Heart left ventricle (tissue), 16 donors: ENCODE measurements at regions not wholly inside any gene's neighbourhood (a gene's known extent, or its start where the extent isn't known, plus 50 kb on each side); places are given as distances from the start of the nearest gene placed in this dataset.
A peak's percentile ranks its signal among the peaks of the same experiment; 100 is the strongest.

ENCODE experiments used
- ATAC-seq, 4 donors: fragments of 200-7000 bp; cut with Tn5 transposase; one replicate each; pipeline ENCODE4 v1.9.1; 2020 to 2022; ENCODE audit warnings: moderate library complexity in 4 of 4, mild to moderate bottlenecking in 3 of 4, moderate number of reproducible peaks in 1 of 4
- DNase-seq, 5 donors: peaks; one replicate each; pipeline ENCODE4 v3.0.0-alpha.2; 2020
- H3K27ac ChIP-seq, 12 donors: fragments of 200-600 bp; sonication (generic) in 4 of 12; one replicate each; pipeline versions ENCODE4 v1.5.0 to v1.8.0; 2016 to 2022; ENCODE audit warnings: mild to moderate bottlenecking in 2 of 12
- H3K27me3 ChIP-seq, 9 donors: fragments of 200-600 bp; sonication (generic) in 2 of 9; one replicate each; pipeline versions ENCODE4 v1.5.1 to v1.8.0; 2016 to 2022; ENCODE audit warnings: mild to moderate bottlenecking in 3 of 9
- H3K36me3 ChIP-seq, 9 donors: fragments of 200-600 bp; sonication (generic) in 2 of 9; one replicate each; pipeline versions ENCODE4 v1.5.0 to v1.8.0; 2018 to 2022; ENCODE audit warnings: mild to moderate bottlenecking in 2 of 9
- H3K4me1 ChIP-seq, 12 donors: fragments of 200-600 bp; sonication (generic) in 4 of 12; one replicate each; pipeline versions ENCODE4 v1.5.0 to v1.8.0; 2016 to 2022; ENCODE audit warnings: mild to moderate bottlenecking in 3 of 12
- H3K4me3 ChIP-seq, 12 donors: fragments of 200-600 bp; sonication (generic) in 4 of 12; one replicate each; pipeline versions ENCODE4 v1.5.0 to v1.8.0; 2017 to 2022; ENCODE audit warnings: mild to moderate bottlenecking in 9 of 12, moderate library complexity in 4 of 12
- H3K9me3 ChIP-seq, 12 donors: fragments of 200-600 bp; sonication (generic) in 4 of 12; one replicate each; pipeline versions ENCODE4 v1.5.0 to v1.8.0; 2016 to 2022; ENCODE audit warnings: mild to moderate bottlenecking in 1 of 12
- POLR2A ChIP-seq, 2 donors: fragments of 450-650 bp; IDR thresholded peaks; one replicate each; pipeline ENCODE4 v1.6.1; 2017; ENCODE audit warnings: antibody characterized with exemption in 2 of 2, mild to moderate bottlenecking in 2 of 2, moderate library complexity in 2 of 2
- WGBS, 4 donors: extraction: QIAGEN DNeasy Blood & Tissue Kit in 2 of 4; methylation state at CpG; one replicate each; pipeline versions ENCODE4 v1.1.5 to v1.1.7; 2013 to 2018; 5-methylcytosine and 5-hydroxymethylcytosine counted together
- intact Hi-C, 10 donors: fragments of 100-400 bp; cut with DNase I; formaldehyde crosslinking; loops; one replicate each; pipeline versions ENCODE4 v1.11.1 to v1.14.2; 2022
- TF ChIP-seq, protein P1 (sequence below), 12 donors: fragments of 200-600 bp; sonication (generic) in 4 of 12; IDR thresholded peaks; one replicate each; pipeline versions ENCODE4 v1.5.0 to v1.8.0; 2018 to 2022; ENCODE audit warnings: antibody characterized with exemption in 12 of 12, mild to moderate bottlenecking in 5 of 12
- donor health status: ischemic (EF 13 %, LVEDD 7.1; RV severe dilation, severe dysfunction).
- donor health status: healthy with polysubstance abuse.
- donor health status: DM: no; HTN: yes; CAD: no.
- donor health status: DM: no; HTN: no; CAD: no.
- donor health status: ischemic (EF 25% LVEDD 6.9; RV normal size, moderate dysfunction).
- donor health status: ischemic (EF 25% LVEDD 5.7; RV mildly dilated, moderate dysfunction).
- donor health status: healthy.
- donor health status: DM: yes; HTN: yes; CAD: no.
- donor health status: ischemic (EF 35%, LVEDD 5.7; RV mildly dilated, moderate dysfunction).
- donor health status: nonischemic (EF 11% LVEDD 7.7; RV severe dilation, severe dysfunction).
- donor health status: DM: yes; HTN: yes; CAD: no.
- donor health status: PGD.
- donor health status: ischemic (EF 29% LVEDD 5.4; RV normal size, mild dysfunction).
- donor health status: nonischemic (EF 23%, LVEDD 6.1; RV moderate dilation, normal function).

DNA sequence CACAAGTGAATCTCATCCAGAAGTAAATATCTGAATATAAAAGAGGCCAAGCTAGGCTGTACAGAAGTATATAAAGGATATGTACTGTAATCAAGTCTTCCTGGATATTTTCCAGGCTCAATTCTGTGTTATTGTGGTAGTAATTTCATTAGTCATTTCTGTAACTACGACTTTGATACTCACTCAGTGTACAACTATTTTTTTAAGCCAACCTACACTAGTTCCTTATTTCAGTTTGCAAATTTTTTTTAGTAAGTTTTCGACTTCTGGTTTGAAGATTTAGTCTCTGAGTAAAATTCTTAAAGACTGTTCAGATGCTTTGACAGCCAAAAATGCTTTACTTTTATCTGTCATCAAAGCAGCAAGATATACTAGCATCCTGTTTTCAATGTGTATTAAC lies 130.8 kb downstream of the CAPZA3 start:
- ATAC-seq, result peak in 1 of 4 donors; percentile 16
- TF ChIP-seq POLR2A (IDR thresholded peaks at IDR 0.05), result no peak
- TF ChIP-seq, protein P1, sequence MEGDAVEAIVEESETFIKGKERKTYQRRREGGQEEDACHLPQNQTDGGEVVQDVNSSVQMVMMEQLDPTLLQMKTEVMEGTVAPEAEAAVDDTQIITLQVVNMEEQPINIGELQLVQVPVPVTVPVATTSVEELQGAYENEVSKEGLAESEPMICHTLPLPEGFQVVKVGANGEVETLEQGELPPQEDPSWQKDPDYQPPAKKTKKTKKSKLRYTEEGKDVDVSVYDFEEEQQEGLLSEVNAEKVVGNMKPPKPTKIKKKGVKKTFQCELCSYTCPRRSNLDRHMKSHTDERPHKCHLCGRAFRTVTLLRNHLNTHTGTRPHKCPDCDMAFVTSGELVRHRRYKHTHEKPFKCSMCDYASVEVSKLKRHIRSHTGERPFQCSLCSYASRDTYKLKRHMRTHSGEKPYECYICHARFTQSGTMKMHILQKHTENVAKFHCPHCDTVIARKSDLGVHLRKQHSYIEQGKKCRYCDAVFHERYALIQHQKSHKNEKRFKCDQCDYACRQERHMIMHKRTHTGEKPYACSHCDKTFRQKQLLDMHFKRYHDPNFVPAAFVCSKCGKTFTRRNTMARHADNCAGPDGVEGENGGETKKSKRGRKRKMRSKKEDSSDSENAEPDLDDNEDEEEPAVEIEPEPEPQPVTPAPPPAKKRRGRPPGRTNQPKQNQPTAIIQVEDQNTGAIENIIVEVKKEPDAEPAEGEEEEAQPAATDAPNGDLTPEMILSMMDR (IDR thresholded peaks at IDR 0.05), result no peak

GRCh38 chr12:18872770-18873169 lies 134.9 kb downstream of the CAPZA3 start:
- Histone ChIP-seq H3K27ac (no peak overlapping the region), H3K4me3 (no peak overlapping the region), H3K4me1 (peaks cover 0 to 12% (median 2%) of the 10 kb centered on the region in 12 donors), H3K36me3 (no peaks in the 10 kb centered on the region), H3K27me3 (no peaks in the 10 kb centered on the region), H3K9me3 (no peaks in the 10 kb centered on the region)
- intact Hi-C loops, result no loop called here
- 58 to 86% (median 83%) methylated on average over 2 of the region's 2 CpGs for WGBS, 4 donors
- no peak for ATAC-seq
- DNase-seq, result no peak
- no peak for TF ChIP-seq POLR2A (IDR thresholded peaks at IDR 0.05)
- TF ChIP-seq, protein P1 (IDR thresholded peaks at IDR 0.05), result no peak

More for the DNA sequence above, 130.8 kb downstream of the CAPZA3 start:
- Histone ChIP-seq H3K4me1 (peaks cover 0 to 17% (median 4%) of the 10 kb centered on the region in 12 donors), H3K27me3 (no peaks in the 10 kb centered on the region), H3K9me3 (no peaks in the 10 kb centered on the region), H3K4me3 (no peak overlapping the region), H3K27ac (no peak overlapping the region), H3K36me3 (no peaks in the 10 kb centered on the region)
- WGBS, 4 donors, result 50 to 61% (median 55%) methylated on average over 2 of the region's 2 CpGs
- no peak for DNase-seq
- intact Hi-C loops, result loop anchor here in 5 of 10 donors (5.0 to 10.0 kb wide), 6 partner anchors 166 to 416 kb away; partner anchors contain the start of gene PLEKHA5 (in 1 of the 5)

- TF ChIP-seq POLR2A (IDR thresholded peaks at IDR 0.05), result no peak
- TF ChIP-seq, protein P1 (IDR thresholded peaks at IDR 0.05), result no peak
- WGBS, 4 donors, result 88 to 95% (median 91%) methylated on average over 2 of the region's 2 CpGs
- intact Hi-C loops, result no loop called here
These were observed 140.8 kb downstream of the CAPZA3 start for GRCh38 chr12:18878676-18879180.

DNA sequence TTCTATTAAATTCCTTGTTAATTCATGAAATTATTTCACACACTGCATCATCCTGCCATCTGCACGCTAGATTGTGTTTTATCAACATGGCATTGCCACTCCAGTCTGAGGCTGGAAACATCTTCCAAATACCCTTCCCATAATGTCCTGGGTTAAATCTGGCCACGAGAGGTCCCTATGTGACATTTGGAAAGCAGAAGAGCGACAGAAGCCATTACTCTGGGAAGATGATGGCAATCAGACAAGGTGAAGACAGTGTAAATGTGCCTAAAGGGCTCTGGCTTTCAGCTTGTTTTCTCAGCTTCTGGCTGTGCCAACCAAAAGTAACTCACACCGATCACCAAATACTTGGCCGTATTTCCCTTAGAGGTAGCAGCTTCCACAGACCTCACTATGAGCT lies 144.8 kb downstream of the CAPZA3 start:
- peak overlapping the region in 1 of 12 donors; percentile 11 for H3K4me3 ChIP-seq
- intact Hi-C loops, result loop anchor here in 3 of 10 donors (5.0 to 10.0 kb wide), 3 partner anchors 242 to 305 kb away; partner anchors contain the start of gene PLEKHA5 (in 1 of the 3)
- ATAC-seq (peak in 1 of 4 donors; percentile 67), DNase-seq (no peak)
- WGBS, 4 donors, result 52 to 71% (median 59%) methylated on average over 5 of the region's 5 CpGs
- TF ChIP-seq, protein P1 (IDR thresholded peaks at IDR 0.05), result peak in 3 of 12 donors; percentile 14 to 29 (median 24)
- TF ChIP-seq POLR2A (IDR thresholded peaks at IDR 0.05), result no peak
- no peaks in the 10 kb centered on the region for H3K9me3 ChIP-seq
- no peaks in the 10 kb centered on the region for H3K27me3 ChIP-seq
- no peak overlapping the region for H3K27ac ChIP-seq
- peaks cover 0 to 5% (median 0%) of the 10 kb centered on the region in 12 donors for H3K4me1 ChIP-seq
- no peaks in the 10 kb centered on the region for H3K36me3 ChIP-seq

More at GRCh38 chr12:18878676-18879180, 140.8 kb downstream of the CAPZA3 start:
- Histone ChIP-seq H3K4me3 (no peak overlapping the region), H3K9me3 (no peaks in the 10 kb centered on the region), H3K4me1 (no peaks in the 10 kb centered on the region), H3K27me3 (no peaks in the 10 kb centered on the region), H3K36me3 (no peaks in the 10 kb centered on the region), H3K27ac (no peak overlapping the region)
- ATAC-seq (no peak), DNase-seq (no peak)
